Frontal cortex (tissue), 3 donors: ENCODE measurements at regions not wholly inside any gene's neighbourhood (a gene's known extent, or its start where the extent isn't known, plus 50 kb on each side); places are given as distances from the start of the nearest gene placed in this dataset.

Experiments
- DNase-seq, 2 donors: peaks; one replicate each; pipeline ENCODE4 v3.0.0; 2012; ENCODE audit warnings: low spot score in 2 of 2
- FAIRE-seq: peaks from 2 replicates; lab custom pipeline; 2012; peaks lifted over from hg19 to GRCh38; lab: Jason Lieb, UNC
- donor health status: control.
- donor health status: control.
- donor health status: control.

- FAIRE-seq (no peak), DNase-seq (no peak)
Observed at GRCh38 chr3:43783987-43784639, 93.4 kb downstream of the ABHD5 start.

DNA sequence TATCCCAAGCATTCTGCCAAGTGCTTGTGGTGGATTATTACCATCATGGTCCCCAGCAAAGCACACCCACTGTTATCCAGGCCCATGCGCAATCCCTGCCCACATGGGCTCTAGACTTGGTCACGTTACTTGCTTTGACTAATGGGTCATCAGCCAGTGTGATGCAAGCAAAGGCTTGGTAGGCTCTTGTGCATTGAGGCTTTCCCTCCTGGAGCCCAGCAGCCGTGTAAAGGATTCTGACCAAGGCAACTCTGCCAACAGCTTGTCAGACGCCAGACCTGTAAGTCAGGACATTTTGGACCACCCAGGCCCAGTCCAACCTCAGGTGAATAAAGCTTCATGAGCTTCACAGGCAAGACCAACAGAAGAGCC lies 93.9 kb downstream of the ABHD5 start:
- no peak for FAIRE-seq

DNA sequence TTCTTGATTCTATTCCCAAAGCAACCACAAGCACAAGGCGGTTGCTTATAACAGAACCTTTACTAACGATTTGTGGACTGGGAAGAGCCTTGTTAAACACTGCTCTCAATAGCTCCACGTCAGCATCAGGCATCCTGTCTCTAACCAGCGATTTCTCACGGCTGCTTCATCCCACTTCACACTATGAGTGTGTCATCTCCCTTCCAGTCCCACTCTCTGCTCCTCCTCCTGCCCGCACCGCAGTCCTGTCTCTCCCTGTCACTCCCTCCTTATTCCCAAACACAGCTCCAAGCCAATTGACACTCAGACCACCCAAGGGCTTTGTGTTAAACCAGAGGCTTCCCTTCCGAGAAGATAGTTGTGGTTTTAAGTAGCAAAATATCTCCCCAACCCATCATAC lies 94.8 kb downstream of the ABHD5 start:
- DNase-seq (no peak), FAIRE-seq (no peak)

More for the DNA sequence above, 93.9 kb downstream of the ABHD5 start:
- no peak for DNase-seq

DNA sequence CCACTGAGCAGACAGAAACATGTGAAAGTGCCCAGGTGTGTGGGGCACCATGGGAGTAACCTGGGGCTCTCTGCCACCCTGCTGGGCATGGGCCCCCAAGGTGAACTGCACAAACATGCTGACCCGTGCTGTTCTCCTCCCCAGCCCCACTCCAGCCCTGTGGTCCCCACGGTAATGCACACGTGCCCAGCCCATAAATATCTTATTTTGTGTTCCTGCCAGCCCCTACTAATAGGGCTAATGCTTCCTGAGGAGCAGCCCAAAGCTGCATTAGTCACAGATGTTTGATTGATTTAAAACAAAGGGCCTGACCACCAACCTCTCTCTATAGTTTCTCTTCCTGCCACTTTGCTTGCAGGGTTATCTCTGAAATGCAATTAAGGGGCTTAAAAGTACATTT lies 95.4 kb downstream of the ABHD5 start:
- FAIRE-seq (no peak), DNase-seq (no peak)

GRCh38 chr3:43786526-43787305 lies 96.0 kb downstream of the ABHD5 start:
- no peak for FAIRE-seq
- no peak for DNase-seq

GRCh38 chr3:43787330-43787729 lies 96.6 kb downstream of the ABHD5 start:
- FAIRE-seq: no peak
- no peak for DNase-seq

- FAIRE-seq (no peak), DNase-seq (no peak)
Observed at GRCh38 chr3:43789028-43789427, 98.3 kb downstream of the ABHD5 start.

DNA sequence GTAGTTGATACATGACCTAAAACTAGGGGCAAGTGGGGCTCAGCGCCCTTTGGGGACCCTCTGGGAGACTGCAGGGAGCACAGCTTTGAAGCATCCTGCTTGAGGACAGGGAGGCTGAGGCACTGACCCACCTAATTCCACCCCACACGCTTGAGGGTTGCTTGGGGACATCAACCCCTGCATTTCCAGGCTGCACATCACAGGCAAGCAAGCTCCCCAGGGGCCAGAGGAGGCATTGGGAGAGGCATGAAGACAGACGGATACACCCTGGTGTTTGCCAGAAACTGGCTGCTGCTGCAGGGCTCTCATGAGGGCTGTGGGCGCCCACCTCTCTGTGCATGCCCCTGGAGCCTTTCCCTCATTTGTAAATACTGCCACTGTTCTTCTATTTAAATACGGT lies 99.3 kb downstream of the ABHD5 start:
- no peak for DNase-seq
- FAIRE-seq: no peak

GRCh38 chr3:43790476-43790875 lies 99.7 kb downstream of the ABHD5 start:
- FAIRE-seq (no peak), DNase-seq (no peak)

DNA sequence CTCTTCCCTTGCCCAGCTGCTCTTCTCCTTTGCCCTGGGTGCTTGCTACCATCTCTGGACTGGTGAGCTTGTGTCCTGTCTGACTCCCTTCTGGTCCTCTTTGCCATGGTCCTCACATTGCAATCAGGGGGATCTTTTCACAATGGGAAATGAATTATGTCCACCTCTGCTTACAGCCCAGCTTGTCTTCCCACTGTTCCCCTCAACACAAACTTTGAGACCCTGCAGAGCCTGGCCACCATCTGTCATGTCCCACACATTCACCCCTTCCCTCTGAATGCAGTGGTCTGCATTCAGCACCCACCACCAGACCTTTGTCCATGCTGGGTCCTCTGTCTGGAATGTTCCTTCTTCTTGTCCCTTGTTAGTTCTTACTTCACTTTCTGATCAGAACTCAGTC lies 100.5 kb downstream of the ABHD5 start:
- FAIRE-seq (no peak), DNase-seq (no peak)

GRCh38 chr3:43792904-43793303 lies 102.2 kb downstream of the ABHD5 start:
- FAIRE-seq: no peak
- no peak for DNase-seq

GRCh38 chr3:43793648-43794372 lies 103.1 kb downstream of the ABHD5 start:
- DNase-seq (no peak), FAIRE-seq (no peak)

DNA sequence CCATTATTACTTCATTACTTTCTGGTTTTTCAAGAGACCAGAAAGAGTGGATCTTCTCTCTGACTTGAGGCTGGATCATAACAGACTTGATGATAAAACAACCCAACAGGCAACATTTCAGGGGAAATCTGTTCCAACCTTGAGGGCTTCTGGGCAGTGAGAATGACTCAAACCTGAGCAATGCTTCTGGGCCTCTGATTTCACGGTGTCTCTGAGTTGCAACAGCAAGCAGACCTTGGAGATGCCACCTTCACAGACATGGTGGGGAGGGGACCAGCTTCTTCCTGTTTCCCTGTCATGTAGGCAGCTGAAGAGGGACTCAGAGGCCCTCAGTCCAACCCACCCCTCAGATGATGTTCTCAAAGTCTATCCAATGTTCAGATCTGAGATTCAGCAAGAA lies 104.0 kb downstream of the ABHD5 start:
- DNase-seq (no peak), FAIRE-seq (no peak)

GRCh38 chr3:43795491-43795890 lies 104.8 kb downstream of the ABHD5 start:
- FAIRE-seq (no peak), DNase-seq (no peak)

- DNase-seq (no peak), FAIRE-seq (no peak)
Observed at GRCh38 chr3:43796041-43796596, 105.4 kb downstream of the ABHD5 start.

GRCh38 chr3:43797794-43798193 lies 107.1 kb downstream of the ABHD5 start:
- FAIRE-seq (no peak), DNase-seq (no peak)

DNA sequence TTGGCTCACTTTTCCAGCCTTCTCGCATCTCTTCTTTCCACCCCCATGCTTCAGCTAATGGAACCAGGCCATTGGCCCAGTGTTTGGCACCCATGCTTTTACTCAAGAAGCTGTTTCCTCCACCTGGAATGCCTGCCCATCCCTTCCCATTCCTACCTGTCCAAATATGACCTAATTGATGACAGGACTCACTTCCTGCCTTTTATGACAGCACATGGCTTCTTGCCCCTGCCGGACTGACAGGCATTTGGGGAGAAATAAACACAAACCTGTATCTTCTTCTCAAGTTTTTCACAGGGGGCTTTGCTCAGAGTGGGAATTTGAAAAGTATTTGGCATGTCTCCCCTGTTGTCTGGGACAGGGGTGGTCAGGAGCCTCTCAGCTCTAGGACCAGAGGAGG lies 120.1 kb downstream of the ABHD5 start:
- no peak for DNase-seq
- no peak for FAIRE-seq

DNA sequence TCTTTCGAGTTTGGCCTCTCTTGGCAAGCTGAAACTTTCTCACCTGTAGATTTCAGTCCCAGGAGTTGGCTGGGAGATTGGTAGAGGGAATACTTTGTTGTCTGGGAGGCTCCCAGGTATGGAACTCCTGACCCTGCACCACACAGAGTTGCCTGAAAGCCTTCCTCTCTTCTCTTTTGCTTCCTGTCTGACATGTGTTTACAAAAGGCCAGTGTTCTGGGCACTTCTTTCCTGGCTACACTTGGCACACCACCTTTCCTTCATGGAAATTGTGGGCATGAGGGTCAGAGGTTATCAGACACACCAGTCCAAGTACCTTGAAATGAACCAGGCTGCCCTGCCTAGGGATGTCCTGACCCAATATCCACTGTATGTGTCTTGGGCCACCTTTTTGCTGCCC lies 123.7 kb downstream of the ABHD5 start:
- DNase-seq (no peak), FAIRE-seq (no peak)

GRCh38 chr3:43816372-43816771 lies 125.6 kb downstream of the ABHD5 start:
- DNase-seq: no peak
- FAIRE-seq: no peak

DNA sequence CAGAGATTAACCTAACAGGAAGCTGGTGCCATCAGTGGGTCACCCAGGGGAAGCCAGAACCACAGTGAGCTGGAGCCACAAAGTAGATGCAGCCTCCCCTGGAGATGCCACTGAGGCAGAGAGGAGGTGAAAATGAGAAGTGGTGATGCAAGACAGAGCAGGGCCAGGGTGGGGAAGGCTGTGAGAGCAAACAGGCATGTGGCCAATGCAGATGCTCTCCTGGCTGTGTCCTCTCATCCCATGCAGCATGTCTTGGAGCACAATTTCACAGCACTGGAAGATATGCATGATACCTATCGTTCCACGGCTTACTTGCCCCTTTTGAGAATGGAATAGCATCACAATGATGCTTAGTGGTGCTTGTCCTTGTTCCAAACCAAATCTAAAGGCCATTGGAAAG lies 126.3 kb downstream of the ABHD5 start:
- FAIRE-seq (no peak), DNase-seq (no peak)

- FAIRE-seq: no peak
Observed at GRCh38 chr3:43817825-43818224, 127.1 kb downstream of the ABHD5 start.

More at GRCh38 chr3:43817825-43818224, 127.1 kb downstream of the ABHD5 start:
- DNase-seq: no peak
